ENCODE measurements at regions not wholly inside any gene's neighbourhood (a gene's known extent, or its start where the extent isn't known, plus 50 kb on each side); places are given as distances from the start of the nearest gene placed in this dataset.

DNA sequence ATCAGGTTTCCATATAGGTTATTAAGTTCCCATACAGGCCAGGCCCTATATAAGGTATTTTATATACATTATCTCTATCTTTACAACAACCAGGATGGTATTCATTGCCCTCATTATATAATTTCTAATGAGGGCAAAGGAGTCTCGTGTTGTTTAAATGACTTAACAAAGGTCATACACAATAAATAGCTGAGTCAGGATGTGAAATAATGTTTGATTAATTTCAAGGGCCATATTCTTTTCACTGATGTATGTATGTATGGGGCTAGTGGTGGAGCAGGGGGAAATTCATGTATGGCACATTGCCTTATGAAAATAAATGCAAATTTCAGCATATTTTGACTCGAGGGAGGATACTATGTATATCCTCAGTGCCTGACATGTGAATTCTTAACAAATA, 200.7 kb downstream of the FAXC start (continued):
- no peak for TF ChIP-seq TAF1 (IDR thresholded peaks at IDR 0.05; ENCODE audit: low read depth, low read length)
- no peak for TF ChIP-seq YY1 (IDR thresholded peaks at IDR 0.05; ENCODE audit: low read depth, low read length)
- no peak for TF ChIP-seq SUZ12 (IDR thresholded peaks at IDR 0.05; ENCODE audit: low read length)
- TF ChIP-seq SP2 (IDR thresholded peaks at IDR 0.05; ENCODE audit: low read length): no peak
- TF ChIP-seq RFX5 (IDR thresholded peaks at IDR 0.05; ENCODE audit: borderline replicate concordance, low read depth, low read length): no peak
- no peak for TF ChIP-seq SRF (IDR thresholded peaks at IDR 0.05; ENCODE audit: low read depth, low read length)
